ENCODE measurements at regions not wholly inside any gene's neighbourhood (a gene's known extent, or its start where the extent isn't known, plus 50 kb on each side); places are given as distances from the start of the nearest gene placed in this dataset.

GRCh38 chr11:70505331-70505731 lies 107.0 kb downstream of the CTTN start:
- WGBS (ENCODE audit: insufficient coverage) = 75% methylated on average over 11 of the region's 11 CpGs
- no peaks in the 10 kb centered on the region for H3K4me1 ChIP-seq (ENCODE audit: control insufficient read depth, insufficient read depth, low read length)
- intact Hi-C loops (cut with micrococcal nuclease) = no loop called here
- H3K27me3 ChIP-seq (ENCODE audit: control insufficient read depth, insufficient read depth, low read length) = no peaks in the 10 kb centered on the region
- H3K4me3 ChIP-seq (ENCODE audit: low read length) = no peak overlapping the region
- H3K4me1 Mint-ChIP-seq = no peaks in the 10 kb centered on the region
- H3K4me3 Mint-ChIP-seq = no peak overlapping the region
- no peaks in the 10 kb centered on the region for H3K9me3 ChIP-seq (ENCODE audit: control insufficient read depth, insufficient read depth, low read length)
- no peak for DNase-seq
- H3K9me3 Mint-ChIP-seq = no peaks in the 10 kb centered on the region
- no peak overlapping the region for H3K27ac ChIP-seq (ENCODE audit: low read length)
- H3K36me3 Mint-ChIP-seq = no peaks in the 10 kb centered on the region
- ATAC-seq = no peak
- no peak overlapping the region for H3K27ac Mint-ChIP-seq
- no peaks in the 10 kb centered on the region for H3K27me3 Mint-ChIP-seq (ENCODE audit: low read depth in 2 of 2)
- no peaks in the 10 kb centered on the region for H3K36me3 ChIP-seq (ENCODE audit: control insufficient read depth, insufficient read depth, low read length)
- TF ChIP-seq, protein P1, sequence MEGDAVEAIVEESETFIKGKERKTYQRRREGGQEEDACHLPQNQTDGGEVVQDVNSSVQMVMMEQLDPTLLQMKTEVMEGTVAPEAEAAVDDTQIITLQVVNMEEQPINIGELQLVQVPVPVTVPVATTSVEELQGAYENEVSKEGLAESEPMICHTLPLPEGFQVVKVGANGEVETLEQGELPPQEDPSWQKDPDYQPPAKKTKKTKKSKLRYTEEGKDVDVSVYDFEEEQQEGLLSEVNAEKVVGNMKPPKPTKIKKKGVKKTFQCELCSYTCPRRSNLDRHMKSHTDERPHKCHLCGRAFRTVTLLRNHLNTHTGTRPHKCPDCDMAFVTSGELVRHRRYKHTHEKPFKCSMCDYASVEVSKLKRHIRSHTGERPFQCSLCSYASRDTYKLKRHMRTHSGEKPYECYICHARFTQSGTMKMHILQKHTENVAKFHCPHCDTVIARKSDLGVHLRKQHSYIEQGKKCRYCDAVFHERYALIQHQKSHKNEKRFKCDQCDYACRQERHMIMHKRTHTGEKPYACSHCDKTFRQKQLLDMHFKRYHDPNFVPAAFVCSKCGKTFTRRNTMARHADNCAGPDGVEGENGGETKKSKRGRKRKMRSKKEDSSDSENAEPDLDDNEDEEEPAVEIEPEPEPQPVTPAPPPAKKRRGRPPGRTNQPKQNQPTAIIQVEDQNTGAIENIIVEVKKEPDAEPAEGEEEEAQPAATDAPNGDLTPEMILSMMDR (IDR thresholded peaks at IDR 0.05) = no peak

DNA sequence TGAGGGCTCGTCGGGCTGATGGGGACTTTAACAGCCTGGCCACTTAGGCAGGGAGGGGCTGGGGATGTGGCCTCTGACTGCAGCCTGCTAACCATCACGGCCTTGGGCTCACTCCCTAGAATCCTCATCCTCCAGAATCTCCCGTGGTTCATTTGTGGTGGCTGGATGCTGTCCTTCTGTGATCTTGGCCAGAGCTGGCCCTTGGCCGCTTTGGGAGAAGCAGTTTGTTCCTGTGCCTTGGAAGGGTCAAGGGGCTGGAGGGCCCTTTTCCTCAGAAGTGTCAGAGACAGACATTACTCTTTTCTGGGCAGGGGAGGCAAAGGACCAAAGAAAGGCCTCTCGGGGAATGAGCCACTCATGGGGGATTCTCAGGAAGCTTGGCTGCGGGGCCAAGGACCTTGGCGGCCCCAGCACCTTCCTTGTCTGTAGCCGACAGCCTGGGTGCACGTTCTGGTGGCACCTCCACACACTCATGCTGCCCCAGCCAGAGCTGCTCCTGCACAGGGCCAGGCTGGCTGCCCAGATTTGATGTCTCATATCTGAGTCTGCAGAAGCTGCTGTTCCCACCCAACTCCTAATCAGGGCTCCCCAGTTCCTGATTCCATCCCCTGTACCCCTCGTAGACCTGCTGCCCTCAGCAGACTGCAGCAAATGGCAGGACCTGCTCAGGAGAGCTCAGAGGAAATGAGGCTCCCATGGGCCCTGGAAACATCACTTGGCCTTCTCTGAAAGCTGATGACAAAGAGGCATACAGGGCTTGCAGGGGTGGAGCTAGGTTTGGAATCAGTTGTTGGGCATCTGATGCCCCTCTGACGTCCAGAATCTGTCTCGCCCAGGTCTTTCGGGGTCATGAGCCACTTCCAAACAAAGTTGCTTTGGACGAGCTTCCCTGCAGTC lies 107.7 kb downstream of the CTTN start:
- H3K36me3 ChIP-seq (ENCODE audit: control insufficient read depth, insufficient read depth, low read length) = no peaks in the 10 kb centered on the region
- Mint-ChIP-seq H3K9me3 (no peaks in the 10 kb centered on the region), H3K36me3 (no peaks in the 10 kb centered on the region), H3K27ac (no peak overlapping the region), H3K27me3 (ENCODE audit: low read depth in 2 of 2) (peaks cover 0 to 6% of the 10 kb centered on the region in 2 donors), H3K4me3 (no peak overlapping the region), H3K4me1 (no peaks in the 10 kb centered on the region)
- DNase-seq (no peak), ATAC-seq (no peak)
- H3K27ac ChIP-seq (ENCODE audit: low read length) = no peak overlapping the region
- no peak overlapping the region for H3K4me3 ChIP-seq (ENCODE audit: low read length)
- WGBS (ENCODE audit: insufficient coverage) = 78% methylated on average over 14 of the region's 15 CpGs
- no peaks in the 10 kb centered on the region for H3K4me1 ChIP-seq (ENCODE audit: control insufficient read depth, insufficient read depth, low read length)
- TF ChIP-seq, protein P1 (IDR thresholded peaks at IDR 0.05) = no peak
- no peaks in the 10 kb centered on the region for H3K9me3 ChIP-seq (ENCODE audit: control insufficient read depth, insufficient read depth, low read length)
- intact Hi-C loops (cut with micrococcal nuclease) = no loop called here
- no peaks in the 10 kb centered on the region for H3K27me3 ChIP-seq (ENCODE audit: control insufficient read depth, insufficient read depth, low read length)

DNA sequence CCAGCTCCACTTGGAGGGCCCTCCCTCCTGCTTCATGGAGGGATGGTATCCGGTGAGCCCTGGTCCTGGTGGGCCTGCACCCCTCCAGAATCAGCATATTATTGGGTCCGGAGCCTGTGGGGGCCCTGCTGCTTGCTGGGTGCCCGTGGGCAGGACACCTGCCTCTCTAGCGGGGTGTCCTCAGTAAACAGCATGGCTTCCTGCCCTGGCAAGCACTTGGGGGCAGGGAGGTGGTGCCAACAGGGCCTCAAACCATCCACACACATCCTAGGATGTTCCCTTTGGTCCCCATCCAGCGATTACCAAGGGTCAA lies 108.3 kb downstream of the CTTN start:
- no peak overlapping the region for H3K27ac ChIP-seq (ENCODE audit: low read length)
- DNase-seq = no peak
- H3K4me1 Mint-ChIP-seq = no peaks in the 10 kb centered on the region
- H3K4me3 Mint-ChIP-seq = no peak overlapping the region
- no peak overlapping the region for H3K27ac Mint-ChIP-seq
- H3K27me3 ChIP-seq (ENCODE audit: control insufficient read depth, insufficient read depth, low read length) = no peaks in the 10 kb centered on the region
- H3K27me3 Mint-ChIP-seq (ENCODE audit: low read depth in 2 of 2) = peaks cover 0 to 12% of the 10 kb centered on the region in 2 donors
- 80% methylated on average over 5 of the region's 5 CpGs for WGBS (ENCODE audit: insufficient coverage)
- intact Hi-C loops (cut with micrococcal nuclease) = no loop called here
- no peak overlapping the region for H3K4me3 ChIP-seq (ENCODE audit: low read length)
- H3K36me3 Mint-ChIP-seq = no peaks in the 10 kb centered on the region
- no peak for ATAC-seq
- peaks cover 4% of the 10 kb centered on the region for H3K9me3 ChIP-seq (ENCODE audit: control insufficient read depth, insufficient read depth, low read length)
- TF ChIP-seq, protein P1 (IDR thresholded peaks at IDR 0.05) = no peak
- no peaks in the 10 kb centered on the region for H3K4me1 ChIP-seq (ENCODE audit: control insufficient read depth, insufficient read depth, low read length)
- no peaks in the 10 kb centered on the region for H3K9me3 Mint-ChIP-seq
- H3K36me3 ChIP-seq (ENCODE audit: control insufficient read depth, insufficient read depth, low read length) = no peaks in the 10 kb centered on the region

DNA sequence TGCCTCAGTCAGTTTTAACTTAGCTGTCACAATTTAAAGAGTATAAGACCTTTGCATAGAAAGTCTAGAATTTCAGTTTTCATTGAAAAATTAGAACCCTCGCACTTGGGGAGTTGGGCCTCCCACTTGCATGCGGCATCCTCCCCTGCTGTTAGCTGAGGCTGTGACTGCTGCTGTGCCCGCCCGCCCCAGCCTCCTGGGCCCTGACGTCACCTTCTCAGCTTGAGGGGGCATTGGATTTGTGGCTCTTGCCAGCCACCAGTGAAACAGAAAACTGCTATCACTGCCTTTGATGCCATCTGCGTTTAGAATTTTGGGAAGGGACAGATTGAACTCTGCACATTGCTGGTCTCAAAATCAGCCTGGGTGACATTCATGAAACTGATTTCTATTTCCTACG lies 108.7 kb downstream of the CTTN start:
- H3K4me3 ChIP-seq (ENCODE audit: low read length) = no peak overlapping the region
- H3K4me1 ChIP-seq (ENCODE audit: control insufficient read depth, insufficient read depth, low read length) = no peaks in the 10 kb centered on the region
- Mint-ChIP-seq H3K27ac (no peak overlapping the region), H3K27me3 (ENCODE audit: low read depth in 2 of 2) (peaks cover 0 to 16% of the 10 kb centered on the region in 2 donors), H3K36me3 (peaks cover 4% of the 10 kb centered on the region), H3K4me1 (no peaks in the 10 kb centered on the region), H3K4me3 (no peak overlapping the region), H3K9me3 (no peaks in the 10 kb centered on the region)
- intact Hi-C loops (cut with micrococcal nuclease) = no loop called here
- 89% methylated on average over 7 of the region's 7 CpGs for WGBS (ENCODE audit: insufficient coverage)
- DNase-seq = no peak
- no peaks in the 10 kb centered on the region for H3K27me3 ChIP-seq (ENCODE audit: control insufficient read depth, insufficient read depth, low read length)
- H3K27ac ChIP-seq (ENCODE audit: low read length) = no peak overlapping the region
- TF ChIP-seq, protein P1 (IDR thresholded peaks at IDR 0.05) = no peak
- ATAC-seq = no peak
- peaks cover 5% of the 10 kb centered on the region for H3K9me3 ChIP-seq (ENCODE audit: control insufficient read depth, insufficient read depth, low read length)
- no peaks in the 10 kb centered on the region for H3K36me3 ChIP-seq (ENCODE audit: control insufficient read depth, insufficient read depth, low read length)
